Sigmoid colon (tissue), 3 donors: ENCODE measurements at regions not wholly inside any gene's neighbourhood (a gene's known extent, or its start where the extent isn't known, plus 50 kb on each side); places are given as distances from the start of the nearest gene placed in this dataset.

Experiments
- CTCF ChIP-seq, 4 experiments: fragments of 450-650 bp in 3 of 4; fragments of 200-600 bp in 1 of 4; IDR thresholded peaks; one replicate each; pipeline ENCODE4 v1.5.1; 2016 to 2019; ENCODE audit warnings: antibody characterized with exemption in 4 of 4, mild to moderate bottlenecking in 3 of 4, moderate library complexity in 2 of 4
- POLR2A ChIP-seq, 2 donors: fragments of 450-650 bp; IDR thresholded peaks; one replicate each; pipeline ENCODE4 v1.6.1; 2016; ENCODE audit warnings: antibody characterized with exemption in 2 of 2, mild to moderate bottlenecking in 2 of 2, moderate library complexity in 2 of 2

- TF ChIP-seq POLR2A (IDR thresholded peaks at IDR 0.05) (no peak), CTCF (IDR thresholded peaks at IDR 0.05) (no peak)
Measured at GRCh38 chr10:91683975-91684374, 51.1 kb upstream of the PPP1R3C start.
